ENCODE measurements at regions not wholly inside any gene's neighbourhood (a gene's known extent, or its start where the extent isn't known, plus 50 kb on each side); places are given as distances from the start of the nearest gene placed in this dataset.

DNA sequence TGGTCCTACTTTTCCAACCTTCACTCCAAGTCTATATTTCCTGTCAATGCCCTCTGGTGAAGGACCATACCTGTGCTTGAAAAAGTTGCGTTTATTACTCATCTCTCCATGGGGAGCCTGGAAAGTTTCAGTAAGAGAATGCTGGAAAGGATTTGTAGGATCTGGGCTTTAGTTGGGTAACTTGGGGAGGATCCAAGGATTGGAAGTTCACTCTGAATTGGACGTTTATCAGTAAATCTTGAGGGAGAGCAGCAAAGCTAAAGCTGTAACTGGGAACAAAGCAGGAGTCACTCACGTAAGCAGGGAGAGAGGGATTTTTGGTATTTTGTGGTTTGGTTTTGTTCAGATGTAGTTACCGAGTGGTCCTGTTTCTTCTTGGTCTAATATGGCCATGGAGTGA is 51.4 kb upstream of the NPVF start:
- no peak for DNase-seq (ENCODE audit: low read depth, low spot score)

DNA sequence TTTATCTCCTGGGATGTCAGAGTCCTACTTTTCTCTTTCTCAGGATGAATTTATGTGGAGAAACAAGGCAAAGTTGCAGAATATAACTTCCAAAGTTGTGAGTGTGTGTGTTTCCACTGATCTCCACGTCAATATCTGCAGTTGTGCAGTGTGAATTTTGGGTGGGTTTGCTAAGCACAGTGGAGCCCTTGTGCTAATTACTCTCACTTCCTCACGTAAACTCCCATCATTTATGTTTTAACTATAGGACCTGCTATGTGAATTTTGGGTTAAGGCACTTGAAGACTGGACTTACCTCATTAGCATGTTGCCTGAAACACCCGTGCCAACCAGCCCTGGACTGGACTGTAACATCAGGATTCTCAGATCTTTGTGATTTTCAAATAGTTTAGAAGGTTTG is 51.9 kb upstream of the NPVF start:
- no peak for DNase-seq (ENCODE audit: low read depth, low spot score)

DNA sequence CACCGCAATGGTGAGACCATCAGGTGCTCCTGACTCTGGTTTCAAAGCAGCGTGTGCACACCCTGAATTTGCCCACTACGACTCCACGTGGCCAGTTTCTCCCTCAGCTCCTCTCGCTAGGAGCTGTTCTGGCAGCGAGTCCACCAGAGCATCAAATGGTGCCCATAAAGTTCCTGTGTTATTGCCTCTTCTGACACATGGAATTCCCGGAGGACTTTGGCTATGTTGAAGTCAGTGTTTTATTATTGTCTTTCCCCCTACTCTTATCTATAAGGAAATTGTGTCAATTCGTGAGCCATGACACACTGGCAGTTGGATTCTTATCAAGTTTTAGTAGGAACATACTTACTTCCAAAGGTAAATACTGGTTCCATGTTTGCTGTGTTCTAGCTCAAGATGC is 53.9 kb upstream of the NPVF start:
- no peak for DNase-seq (ENCODE audit: low read depth, low spot score)

DNA sequence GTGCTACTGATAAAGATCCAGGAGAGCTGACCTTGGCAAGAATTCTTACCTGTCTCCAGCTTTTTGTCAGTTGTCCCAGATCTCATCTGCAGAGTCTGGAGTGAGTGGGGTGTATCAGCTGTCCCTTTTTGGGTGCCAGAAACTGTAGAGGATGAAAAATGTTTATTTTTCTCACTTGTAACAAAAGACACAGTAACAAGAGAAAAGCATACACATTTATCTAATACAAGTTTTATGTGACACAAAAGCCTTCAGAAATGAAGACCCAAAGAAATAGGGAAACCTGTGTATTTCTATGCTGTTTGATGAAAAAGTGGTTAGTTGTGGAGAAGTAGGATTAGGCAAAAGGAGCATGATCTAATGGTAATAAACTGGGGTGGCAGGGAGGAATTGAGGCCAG is 58.5 kb upstream of the NPVF start:
- no peak for DNase-seq (ENCODE audit: low read depth, low spot score)

DNA sequence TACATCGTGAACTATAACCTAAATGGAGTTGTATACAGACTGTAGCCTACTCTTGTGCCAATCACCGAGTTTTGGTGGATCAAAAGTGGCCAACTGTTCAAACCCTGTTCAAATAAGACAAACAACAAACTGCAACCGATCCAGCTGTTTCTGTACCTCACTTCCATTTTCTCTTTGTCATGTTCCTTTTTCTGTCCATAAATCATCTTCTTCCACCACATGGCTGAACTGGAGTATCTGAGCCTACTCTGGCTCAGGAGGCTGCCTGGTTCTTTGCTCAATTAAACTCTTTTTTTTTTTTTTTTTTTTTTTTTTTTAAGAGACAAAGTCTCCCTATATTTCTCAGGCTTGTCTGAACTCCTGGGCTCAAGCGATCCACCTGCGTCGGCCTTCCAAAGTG is 59.0 kb upstream of the NPVF start:
- no peak for DNase-seq (ENCODE audit: low read depth, low spot score)

DNA sequence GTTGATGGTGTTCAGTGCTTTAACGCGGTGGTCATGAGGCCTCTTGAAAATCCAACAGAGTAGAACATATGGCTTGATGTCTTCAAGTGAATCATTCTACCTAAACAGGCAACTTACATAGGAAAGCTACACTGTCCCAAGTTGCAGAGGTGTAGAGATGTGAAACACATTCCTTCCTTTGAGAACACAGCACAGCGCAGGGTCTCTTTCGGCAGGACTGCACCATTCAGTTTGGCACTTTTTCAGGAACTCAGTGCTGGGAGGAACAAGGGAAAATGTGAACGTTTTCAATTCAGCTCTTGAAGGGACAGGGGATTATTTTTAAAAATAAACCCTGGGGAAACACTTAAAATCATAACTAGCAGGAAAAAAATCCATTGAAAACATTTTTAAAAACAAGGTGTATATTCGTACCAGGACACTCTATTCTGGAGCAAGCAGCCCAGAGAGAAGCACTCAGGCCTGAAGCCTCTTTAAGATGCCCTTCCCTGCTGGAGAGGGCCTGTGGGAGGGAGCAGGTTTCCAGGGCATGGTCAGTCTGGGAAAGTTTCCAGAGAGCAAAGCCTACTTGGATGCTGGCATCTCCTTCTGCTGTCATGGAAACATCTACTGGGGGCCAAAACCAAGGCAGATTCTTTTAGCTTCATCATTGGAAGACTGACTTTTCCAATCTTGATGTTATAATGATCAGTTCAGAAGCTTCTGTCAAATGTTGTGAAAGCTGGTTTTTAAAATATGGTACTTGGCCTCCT is 60.4 kb upstream of the NPVF start:
- no peak for DNase-seq (ENCODE audit: low read depth, low spot score)

DNA sequence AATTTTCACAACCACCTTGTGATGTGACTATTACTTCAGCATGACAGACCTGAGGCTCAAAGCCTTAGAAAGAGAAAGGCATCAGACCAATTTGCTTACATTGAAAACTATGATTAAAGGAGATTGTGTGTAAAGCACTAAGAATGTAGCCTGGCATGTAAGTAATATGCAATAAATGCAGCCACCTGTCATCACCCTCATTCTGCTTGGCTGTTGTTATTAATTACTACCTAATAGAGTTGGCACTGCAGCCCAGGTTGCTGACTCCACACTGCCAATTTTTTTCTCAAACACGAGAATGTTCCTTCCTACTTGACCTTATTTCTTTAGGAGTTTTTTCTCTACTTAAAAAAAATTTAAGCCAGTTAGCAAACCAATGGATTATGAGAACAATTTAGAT is 61.2 kb upstream of the NPVF start:
- no peak for DNase-seq (ENCODE audit: low read depth, low spot score)

DNA sequence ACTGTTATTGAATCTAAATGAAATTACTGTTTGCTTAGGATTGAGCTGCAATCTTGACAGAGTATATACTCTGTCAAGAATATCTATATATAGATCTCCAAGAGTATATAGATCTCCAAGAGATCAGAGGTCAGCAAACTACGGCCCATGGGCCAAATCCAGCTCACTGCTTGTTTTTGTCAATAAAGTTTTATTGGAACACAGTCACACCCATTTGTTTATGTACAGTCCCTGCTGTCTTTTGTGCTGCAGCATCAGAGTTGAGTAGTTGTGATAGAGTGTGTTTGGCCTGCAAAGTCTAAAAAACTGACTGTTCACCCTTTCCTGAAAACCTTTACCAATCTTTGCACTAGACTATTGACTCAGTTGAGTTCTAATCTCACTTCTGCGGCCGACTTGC is 66.3 kb upstream of the NPVF start:
- no peak for DNase-seq (ENCODE audit: low read depth, low spot score)

DNA sequence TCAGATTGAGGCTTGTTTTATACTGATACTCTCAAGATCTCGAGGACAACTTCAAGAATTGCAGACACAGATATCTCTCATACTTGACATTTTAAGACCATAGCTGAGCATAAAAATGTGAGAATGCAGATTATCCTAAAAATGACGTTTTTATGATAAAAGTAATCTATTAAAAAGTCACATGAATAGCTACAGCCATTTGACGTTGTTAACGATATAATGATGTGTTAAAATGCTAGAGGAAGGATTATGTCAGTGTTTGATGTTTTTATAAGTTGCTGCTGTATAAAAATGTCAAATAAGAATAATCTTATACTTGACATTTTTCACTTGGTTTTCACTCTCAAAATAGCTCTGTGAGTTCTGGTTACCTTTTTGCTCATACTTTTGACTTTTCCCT is 67.1 kb upstream of the NPVF start:
- DNase-seq (ENCODE audit: low read depth, low spot score): no peak

DNA sequence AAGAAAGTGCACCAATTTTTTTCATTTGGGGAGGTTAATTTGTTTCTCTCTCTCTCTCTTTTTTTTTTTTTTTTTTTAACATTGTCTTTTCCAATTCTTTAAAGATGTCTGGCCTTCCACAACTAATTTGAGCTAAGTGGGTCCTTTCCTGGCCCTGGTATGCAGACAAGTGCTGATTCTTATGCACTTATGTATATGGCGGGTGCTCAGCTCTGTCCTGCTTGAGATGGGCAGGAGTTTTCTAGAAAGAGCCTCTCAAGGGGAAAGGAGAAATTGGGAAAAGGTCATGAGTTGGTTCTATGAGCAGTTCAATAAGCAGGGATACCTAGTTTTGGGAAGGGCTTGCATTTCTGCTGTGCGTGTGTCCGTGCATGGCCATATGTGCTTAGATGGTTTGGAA is 67.8 kb upstream of the NPVF start:
- DNase-seq (ENCODE audit: low read depth, low spot score): no peak

DNA sequence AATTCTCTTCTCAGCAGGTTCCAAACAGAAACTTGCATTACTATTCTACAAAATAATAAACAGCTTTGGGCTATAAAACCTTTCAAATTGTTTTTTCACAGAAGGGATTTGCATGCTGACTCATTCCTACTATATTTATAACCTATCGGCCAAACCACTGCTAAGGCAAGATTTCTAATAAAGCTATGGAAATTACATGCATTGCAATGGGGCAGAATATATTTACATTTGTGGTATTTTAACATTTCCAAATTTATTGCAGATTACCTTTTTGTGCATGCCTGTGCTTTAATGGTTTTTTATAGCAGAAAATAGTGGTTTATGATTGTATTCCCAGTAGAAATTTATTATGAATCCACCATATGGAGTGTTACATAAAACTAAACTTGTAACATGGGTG is 69.0 kb upstream of the NPVF start:
- no peak for DNase-seq (ENCODE audit: low read depth, low spot score)

DNA sequence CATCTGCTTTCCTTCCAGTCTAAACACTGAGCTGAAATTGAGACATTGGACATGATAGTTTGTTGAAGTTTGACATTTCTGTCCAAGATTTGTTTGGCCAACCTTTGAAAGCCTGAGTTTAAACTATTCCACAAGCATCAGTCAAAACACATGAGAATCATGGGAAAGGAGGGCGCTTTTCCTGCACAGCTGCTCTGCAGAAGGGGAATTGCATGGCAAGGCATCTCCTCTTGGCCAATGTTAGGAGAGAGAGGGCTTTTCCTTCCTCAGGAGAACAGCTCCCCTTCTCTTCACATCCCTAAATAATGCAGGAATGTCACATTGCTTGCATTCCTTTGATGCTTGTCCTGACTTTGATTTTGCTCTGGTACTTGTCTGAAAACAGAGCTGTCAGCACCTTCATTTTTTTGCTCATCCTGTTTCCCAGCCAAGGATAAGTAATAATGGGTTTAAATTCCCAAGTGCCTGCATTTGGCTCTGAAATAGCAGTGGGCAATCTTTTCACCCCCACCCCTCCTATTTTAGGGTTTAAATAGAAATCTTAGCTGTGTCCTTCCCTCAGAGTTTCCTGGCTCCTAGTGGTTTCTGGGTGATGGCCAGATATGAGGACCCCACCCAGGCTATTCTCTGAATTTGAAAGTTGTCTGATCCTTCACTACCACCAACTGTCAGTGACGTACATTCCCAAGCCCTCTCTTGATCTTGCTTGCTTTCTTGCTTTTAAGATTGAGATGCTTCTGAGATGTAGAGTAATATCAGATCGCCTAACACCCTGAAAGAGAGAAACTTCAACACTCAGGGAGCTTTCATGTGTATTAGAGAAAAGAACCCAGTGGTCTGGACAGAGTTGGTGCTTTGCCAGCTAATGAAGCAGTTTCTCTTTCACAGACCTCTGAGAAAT is 75.2 kb upstream of the NPVF start:
- DNase-seq (ENCODE audit: low read depth, low spot score): no peak

DNA sequence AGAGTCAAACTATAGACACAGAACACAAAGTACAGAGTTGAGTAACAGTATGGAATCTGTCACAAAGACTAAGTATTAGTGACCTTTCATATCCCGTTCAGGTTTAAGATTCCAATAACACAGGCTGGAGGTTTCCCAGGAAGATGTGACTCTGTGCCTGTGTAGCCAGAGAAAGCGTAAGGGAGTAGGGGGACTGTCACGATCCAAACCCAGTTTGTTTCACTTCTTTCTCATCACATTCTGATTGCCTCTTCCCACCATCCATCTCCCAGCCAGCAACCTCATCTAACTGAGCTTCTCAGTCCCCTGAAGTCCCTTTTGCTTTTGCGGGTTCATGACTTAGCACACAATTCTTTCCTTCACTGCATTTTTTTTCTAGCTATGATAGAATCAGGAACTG is 76.4 kb upstream of the NPVF start:
- DNase-seq (ENCODE audit: low read depth, low spot score): no peak

DNA sequence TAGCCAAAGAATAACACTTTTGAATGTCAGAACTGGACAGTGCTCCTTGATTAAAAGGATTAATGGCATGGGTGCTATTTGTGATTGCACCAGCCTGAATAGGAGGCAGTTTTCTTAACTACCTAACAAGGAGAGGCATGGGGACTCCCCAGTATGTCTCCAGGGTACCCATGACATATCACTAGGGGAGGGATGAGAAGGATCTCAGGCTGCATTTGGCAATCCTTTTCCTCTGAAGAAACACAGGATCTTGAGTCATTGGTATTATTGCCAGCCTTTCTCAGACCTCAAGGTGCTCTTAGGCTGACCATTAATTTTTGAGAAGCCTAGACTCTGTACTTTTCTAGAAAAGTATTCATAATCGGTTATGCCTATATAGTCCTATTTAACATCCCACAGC is 77.5 kb upstream of the NPVF start:
- no peak for DNase-seq (ENCODE audit: low read depth, low spot score)

DNA sequence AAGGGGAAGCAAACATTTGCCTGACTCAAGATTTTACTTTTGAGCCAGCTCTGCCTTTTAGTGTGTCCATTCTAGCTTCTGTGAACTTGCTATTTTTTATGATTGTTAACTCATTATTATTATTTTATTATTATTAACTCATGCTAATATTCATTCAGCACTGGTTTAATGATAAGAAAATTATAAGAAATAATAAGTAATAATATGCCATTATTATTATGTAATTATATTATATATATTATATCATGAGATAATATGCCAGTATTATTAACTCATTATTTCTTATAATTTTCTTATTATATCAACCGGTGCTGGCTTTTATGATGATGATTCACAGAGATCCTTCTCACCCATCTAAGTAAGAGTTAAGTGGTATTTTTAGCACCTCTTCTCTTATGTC is 79.3 kb upstream of the NPVF start:
- DNase-seq (ENCODE audit: low read depth, low spot score): no peak

DNA sequence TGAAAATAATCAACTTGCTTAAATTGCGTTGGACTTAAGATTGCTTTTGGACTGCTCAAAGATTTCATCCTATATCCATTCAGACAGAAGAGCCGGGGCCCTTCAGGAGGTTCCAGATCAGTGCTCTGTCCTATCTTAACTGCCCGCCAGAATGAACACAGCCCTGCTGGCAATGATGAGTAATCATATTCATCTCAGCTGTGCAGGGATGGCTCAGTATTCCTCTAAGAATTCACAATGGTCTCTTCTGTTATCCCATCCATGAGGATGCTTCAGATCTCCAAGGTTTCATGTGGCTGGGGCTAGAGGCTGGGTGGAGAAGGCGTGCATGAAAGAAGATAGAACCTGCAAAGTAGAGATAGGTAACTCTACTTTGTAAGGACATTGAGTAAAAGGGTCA is 80.0 kb upstream of the NPVF start:
- no peak for DNase-seq (ENCODE audit: low read depth, low spot score)

DNA sequence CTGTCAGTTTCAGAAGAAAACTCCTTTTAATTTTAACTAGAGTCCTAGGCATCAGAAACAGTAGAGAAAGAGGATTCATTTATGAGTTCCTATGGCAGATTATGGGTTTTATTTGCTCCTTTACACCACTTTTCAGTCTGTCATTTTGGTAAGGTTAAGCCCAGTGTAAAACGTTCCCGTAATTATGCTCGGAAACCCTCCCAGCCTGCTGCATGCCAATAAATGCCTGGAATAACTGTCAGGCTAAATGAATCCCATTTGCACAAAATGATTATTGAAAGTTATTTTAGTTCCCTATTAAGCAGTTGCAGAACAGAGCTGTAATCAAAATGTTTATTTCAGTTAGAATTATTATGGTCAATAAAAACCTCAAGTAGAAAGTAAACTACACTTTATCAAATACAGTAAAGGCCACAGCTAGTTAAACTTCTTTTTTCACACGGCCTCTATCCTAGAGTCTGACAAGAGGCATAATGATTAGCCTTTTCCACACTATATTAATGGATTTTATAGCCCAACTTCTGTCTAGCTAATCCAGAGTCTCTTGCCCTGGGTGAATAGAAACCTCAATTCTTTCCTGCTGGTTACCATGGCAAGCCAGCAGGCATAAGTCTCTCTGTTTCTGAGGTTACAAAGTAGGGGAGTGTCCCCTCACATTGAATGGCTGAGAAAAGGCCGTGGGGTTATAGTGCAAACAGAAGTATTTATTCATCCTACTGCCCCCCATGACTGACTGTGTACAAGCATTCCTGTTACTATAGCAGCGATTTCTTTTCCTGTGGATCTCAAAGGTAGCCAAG is 80.8 kb upstream of the NPVF start:
- no peak for DNase-seq (ENCODE audit: low read depth, low spot score)

DNA sequence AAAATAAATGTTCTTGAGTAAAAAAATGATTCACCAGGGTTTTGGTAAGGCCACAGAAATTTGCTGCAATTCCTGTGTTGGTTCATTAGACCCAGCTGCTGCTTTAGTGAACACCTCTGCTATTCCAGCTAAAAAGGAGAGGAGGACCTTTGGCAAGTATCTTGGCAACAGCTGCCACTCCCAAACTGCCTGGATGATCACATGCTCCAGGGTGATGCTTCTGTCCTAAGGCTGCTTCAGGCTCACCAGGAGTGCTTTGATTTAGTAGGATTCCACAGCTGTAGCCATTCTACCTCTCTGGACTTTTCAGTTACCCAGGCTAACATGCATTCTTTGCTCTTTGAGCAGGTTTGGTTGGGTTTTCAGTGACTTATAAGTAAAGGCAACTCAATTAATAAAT is 82.6 kb upstream of the NPVF start:
- no peak for DNase-seq (ENCODE audit: low read depth, low spot score)

DNA sequence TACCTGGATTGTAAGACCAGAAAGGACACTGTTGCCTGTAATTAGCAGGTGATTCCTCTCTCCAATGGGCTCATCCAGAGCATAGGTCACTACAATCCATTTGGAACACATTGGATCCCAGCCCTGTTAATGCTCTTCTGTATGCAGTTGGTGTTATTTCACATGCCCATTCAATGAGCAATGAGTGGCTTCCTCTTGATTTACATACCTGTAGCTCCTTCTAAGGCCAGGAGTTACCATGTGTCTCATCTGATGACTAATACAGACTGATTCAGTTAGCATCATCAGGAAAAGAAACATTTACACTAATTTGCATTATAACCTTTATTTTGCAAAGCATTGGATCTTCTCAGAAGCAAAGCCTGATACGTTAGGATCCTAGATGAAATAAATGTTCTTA is 83.1 kb upstream of the NPVF start:
- no peak for DNase-seq (ENCODE audit: low read depth, low spot score)

DNA sequence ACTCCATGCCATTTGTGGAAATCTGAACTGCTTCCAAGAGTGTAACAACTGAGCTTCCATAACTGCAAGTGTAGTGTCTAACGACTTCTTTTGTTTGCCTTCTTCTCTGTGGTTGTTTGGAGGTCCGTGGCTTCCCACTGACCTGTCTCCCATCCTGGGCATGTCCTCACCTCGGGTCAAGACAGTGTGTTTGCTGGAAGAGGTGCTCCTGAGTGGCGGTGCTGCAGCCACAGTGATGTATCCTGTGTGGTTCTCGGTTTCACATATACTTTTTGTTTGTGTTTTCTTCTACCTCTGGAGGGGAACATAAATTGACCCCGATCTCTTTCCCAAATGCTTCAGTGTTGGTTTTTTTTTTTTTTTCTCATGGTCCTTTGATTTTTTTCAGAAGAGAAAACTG is 84.7 kb upstream of the NPVF start:
- no peak for DNase-seq (ENCODE audit: low read depth, low spot score)

DNA sequence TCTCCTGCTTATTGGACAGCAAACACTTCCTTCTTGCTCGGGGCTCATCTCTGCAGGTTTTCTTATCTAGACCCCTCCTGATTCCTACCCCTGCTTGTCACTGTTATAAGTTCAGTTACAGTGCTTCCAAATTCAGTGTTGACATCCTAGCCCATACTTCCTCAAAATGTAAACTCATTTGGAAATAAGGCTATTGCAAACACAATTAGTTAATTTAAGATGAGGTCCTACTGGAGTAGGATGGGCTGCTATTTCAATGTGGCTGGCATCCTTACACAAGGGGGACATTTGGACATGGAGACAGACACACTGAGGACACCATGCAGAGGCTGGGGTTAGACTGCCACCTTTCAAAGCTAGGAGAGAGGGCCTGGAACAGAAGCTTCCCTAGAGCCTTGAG is 85.2 kb upstream of the NPVF start:
- no peak for DNase-seq (ENCODE audit: low read depth, low spot score)

DNA sequence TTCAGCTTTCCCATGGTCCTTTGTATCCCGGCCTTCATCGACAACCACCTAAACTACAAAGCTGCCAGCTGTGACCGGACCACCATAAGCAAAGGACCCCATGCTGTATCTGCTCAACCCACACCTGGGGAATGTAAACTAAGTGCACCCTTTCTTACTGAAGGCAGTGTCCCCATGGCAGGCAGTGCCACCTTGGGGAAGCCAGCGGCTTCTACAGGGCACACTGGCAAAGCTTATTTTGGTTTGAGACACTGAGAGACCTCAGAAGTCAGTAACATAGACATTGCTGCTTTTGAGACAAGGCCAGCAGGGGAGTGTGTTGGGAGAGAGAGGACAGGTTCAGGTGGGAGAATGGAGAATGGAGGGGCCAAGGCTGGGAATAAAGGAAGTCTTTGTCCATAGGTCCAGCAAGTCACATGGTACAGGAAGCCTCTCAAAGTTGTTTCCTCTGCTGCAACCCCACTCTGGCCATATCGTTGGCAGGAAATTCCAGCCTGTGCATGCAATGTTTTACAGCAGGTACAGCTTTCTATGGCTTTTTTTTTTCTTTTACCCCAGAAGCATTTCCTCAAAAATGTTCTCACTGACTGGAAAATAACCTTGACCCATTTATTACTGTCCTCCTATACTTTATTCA is 85.9 kb upstream of the NPVF start:
- no peak for DNase-seq (ENCODE audit: low read depth, low spot score)
